Stimulated activated CD4-positive, alpha-beta T cell treated with anti-CD3 and anti-CD28 coated beads, TNF-alpha, amount 100 ng/mL, for 48 hours (primary cell): ENCODE measurements at regions not wholly inside any gene's neighbourhood (a gene's known extent, or its start where the extent isn't known, plus 50 kb on each side); places are given as distances from the start of the nearest gene placed in this dataset.

Experiments used
- DNase-seq, 3 donors: peaks; one replicate each; pipeline ENCODE4 v3.0.0-alpha.2; 2020; ENCODE audit warnings: low read depth in 3 of 3

GRCh38 chr2:152875701-152876695 lies 157.6 kb downstream of the ARL6IP6 start:
- DNase-seq = no peak

- no peak for DNase-seq
Measured at GRCh38 chr2:152874955-152875354, 156.5 kb downstream of the ARL6IP6 start.

GRCh38 chr2:152870239-152870638 lies 151.8 kb downstream of the ARL6IP6 start:
- DNase-seq = no peak

GRCh38 chr2:152867397-152867796 lies 149.0 kb downstream of the ARL6IP6 start:
- DNase-seq = no peak

GRCh38 chr2:152864601-152865149 lies 146.3 kb downstream of the ARL6IP6 start:
- no peak for DNase-seq

GRCh38 chr2:152863826-152864225 lies 145.4 kb downstream of the ARL6IP6 start:
- no peak for DNase-seq

- peak in 2 of 3 donors; percentile 6 to 13 for DNase-seq
Measured at GRCh38 chr2:152861349-152861942, 143.0 kb downstream of the ARL6IP6 start.

GRCh38 chr2:152858594-152859265 lies 140.3 kb downstream of the ARL6IP6 start:
- no peak for DNase-seq

GRCh38 chr2:152846697-152847470 lies 128.5 kb downstream of the ARL6IP6 start:
- DNase-seq = no peak

- DNase-seq = no peak
Measured at GRCh38 chr2:152835674-152836073, 117.3 kb downstream of the ARL6IP6 start.

GRCh38 chr2:152827944-152828343 lies 109.5 kb downstream of the ARL6IP6 start:
- DNase-seq = no peak

GRCh38 chr2:152826581-152827279 lies 108.3 kb downstream of the ARL6IP6 start:
- DNase-seq = no peak

GRCh38 chr2:152825834-152826233 lies 107.4 kb downstream of the ARL6IP6 start:
- DNase-seq = no peak

- no peak for DNase-seq
Measured at GRCh38 chr2:152823905-152824304, 105.5 kb downstream of the ARL6IP6 start.

- DNase-seq = no peak
Measured at GRCh38 chr2:152822676-152823075, 104.3 kb downstream of the ARL6IP6 start.

GRCh38 chr2:152820048-152820447 lies 101.6 kb downstream of the ARL6IP6 start:
- DNase-seq = no peak

- no peak for DNase-seq
Measured at GRCh38 chr2:152815634-152816257, 97.3 kb downstream of the ARL6IP6 start.

- DNase-seq = no peak
Measured at GRCh38 chr2:152814475-152815030, 96.1 kb downstream of the ARL6IP6 start.

- no peak for DNase-seq
Measured at GRCh38 chr2:152813351-152813750, 94.9 kb downstream of the ARL6IP6 start.
